Activated naive CD4-positive, alpha-beta T cell treated with anti-CD3 and anti-CD28 coated beads for 36 hours (primary cell): ENCODE measurements at regions not wholly inside any gene's neighbourhood (a gene's known extent, or its start where the extent isn't known, plus 50 kb on each side); places are given as distances from the start of the nearest gene placed in this dataset.

Source experiments
- CTCF ChIA-PET: fragments of 350-600 bp; sonication (Branson Sonifier 250); formaldehyde crosslinking; loops from one replicate; lab custom pipeline; 2021; ENCODE audit warnings: antibody characterized with exemption; lab: Charles Lee
- DNase-seq: peaks from one replicate; pipeline ENCODE4 v3.0.0-alpha.2; 2020
- H3K27ac Mint-ChIP-seq: one replicate; pipeline ENCODE4 v1.8.0; 2021; ENCODE audit warnings: mild to moderate bottlenecking, mixed read lengths
- H3K27me3 Mint-ChIP-seq: one replicate; pipeline ENCODE4 v1.8.0; 2021; ENCODE audit warnings: low read depth, mixed read lengths
- H3K36me3 Mint-ChIP-seq: one replicate; pipeline ENCODE4 v1.8.0; 2021; ENCODE audit warnings: low read depth, mixed read lengths
- H3K4me1 Mint-ChIP-seq: one replicate; pipeline ENCODE4 v1.8.0; 2021; ENCODE audit warnings: low read depth, mixed read lengths
- H3K4me3 Mint-ChIP-seq: one replicate; pipeline ENCODE4 v1.8.0; 2021; ENCODE audit warnings: mild to moderate bottlenecking, moderate library complexity, mixed read lengths
- H3K9me3 Mint-ChIP-seq: one replicate; pipeline ENCODE4 v1.8.0; 2021; ENCODE audit warnings: mixed read lengths
- intact Hi-C: fragments of 100-400 bp; cut with micrococcal nuclease; formaldehyde crosslinking; loops from one replicate; pipeline ENCODE4 v1.15.1; 2023

GRCh38 chr1:55690366-55690765 is 475.2 kb upstream of the USP24 start:
- Mint-ChIP-seq H3K4me3 (no peak overlapping the region), H3K9me3 (no peaks in the 10 kb centered on the region), H3K4me1 (no peaks in the 10 kb centered on the region), H3K27me3 (peaks cover 20% of the 10 kb centered on the region), H3K27ac (no peak overlapping the region), H3K36me3 (no peaks in the 10 kb centered on the region)
- intact Hi-C loops: no loop called here
- CTCF ChIA-PET: interaction anchor here (0.6 to 2.0 kb wide), 2 partner anchors 11 to 547 kb away, joined by 4 read pairs; no protein-coding TSS in a partner anchor
- no peak for DNase-seq

DNA sequence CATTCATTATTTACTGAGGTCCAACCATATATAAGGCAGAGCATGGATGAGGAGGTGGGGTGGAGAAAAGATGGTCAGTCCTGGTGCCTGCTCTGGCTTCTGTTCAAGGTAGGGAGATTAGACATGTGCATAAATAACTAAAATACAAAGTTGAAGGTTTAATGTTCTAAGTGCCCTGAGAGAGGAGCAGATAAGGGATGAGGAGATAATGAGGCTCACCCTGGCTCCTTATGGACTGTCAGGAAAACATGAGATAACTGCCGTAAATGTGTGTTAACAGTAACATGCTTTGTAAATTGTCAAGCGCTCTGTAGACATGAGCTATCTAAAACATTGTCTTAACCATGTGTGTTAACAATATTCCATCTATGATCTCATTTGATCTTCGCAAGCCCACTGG is 474.6 kb upstream of the USP24 start:
- intact Hi-C loops: no loop called here
- CTCF ChIA-PET: interaction anchor here (2.0 kb wide), 1 partner anchor 12 kb away, joined by 4 read pairs; no protein-coding TSS in a partner anchor
- no peak for DNase-seq
- Mint-ChIP-seq H3K36me3 (no peaks in the 10 kb centered on the region), H3K4me1 (no peaks in the 10 kb centered on the region), H3K9me3 (no peaks in the 10 kb centered on the region), H3K27me3 (peaks cover 26% of the 10 kb centered on the region), H3K4me3 (no peak overlapping the region), H3K27ac (no peak overlapping the region)

GRCh38 chr1:55685560-55685959 is 470.4 kb upstream of the USP24 start:
- peaks cover 31% of the 10 kb centered on the region for H3K27me3 Mint-ChIP-seq
- CTCF ChIA-PET: no interaction called here

DNA sequence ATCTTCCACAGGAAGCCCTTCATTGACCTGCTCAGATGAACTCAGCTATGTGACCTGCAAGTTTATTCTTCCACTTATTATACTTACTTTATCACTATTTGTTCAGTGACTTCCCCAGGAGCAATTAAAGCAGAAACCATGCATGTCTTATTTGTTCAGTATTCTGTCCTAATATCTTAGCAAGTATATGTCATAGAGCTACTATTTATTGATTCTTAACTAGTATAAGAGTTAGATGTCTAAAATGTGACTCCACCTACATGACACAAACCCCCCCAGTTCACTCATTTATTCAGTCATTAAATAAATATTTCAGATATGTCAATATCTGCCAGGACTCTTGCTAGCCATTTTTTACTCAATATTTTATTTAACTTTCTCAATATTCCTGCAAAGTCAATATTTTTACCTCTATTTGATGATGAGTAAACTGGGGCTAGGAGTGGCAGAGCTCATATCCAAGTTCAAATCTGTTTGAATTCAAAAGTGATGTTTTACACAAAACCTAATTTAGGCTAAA is 469.0 kb upstream of the USP24 start:
- DNase-seq: no peak
- Mint-ChIP-seq H3K4me1 (no peaks in the 10 kb centered on the region), H3K4me3 (no peak overlapping the region), H3K36me3 (no peaks in the 10 kb centered on the region), H3K27me3 (peaks cover 26% of the 10 kb centered on the region), H3K9me3 (peaks cover 2% of the 10 kb centered on the region), H3K27ac (no peak overlapping the region)
- intact Hi-C loops: no loop called here
- CTCF ChIA-PET: no interaction called here

More at GRCh38 chr1:55685560-55685959, 470.4 kb upstream of the USP24 start:
- intact Hi-C loops: no loop called here
- H3K36me3 Mint-ChIP-seq: no peaks in the 10 kb centered on the region
- no peak overlapping the region for H3K27ac Mint-ChIP-seq
- DNase-seq: no peak
- H3K4me1 Mint-ChIP-seq: no peaks in the 10 kb centered on the region
- H3K9me3 Mint-ChIP-seq: peaks cover 2% of the 10 kb centered on the region
- H3K4me3 Mint-ChIP-seq: no peak overlapping the region

DNA sequence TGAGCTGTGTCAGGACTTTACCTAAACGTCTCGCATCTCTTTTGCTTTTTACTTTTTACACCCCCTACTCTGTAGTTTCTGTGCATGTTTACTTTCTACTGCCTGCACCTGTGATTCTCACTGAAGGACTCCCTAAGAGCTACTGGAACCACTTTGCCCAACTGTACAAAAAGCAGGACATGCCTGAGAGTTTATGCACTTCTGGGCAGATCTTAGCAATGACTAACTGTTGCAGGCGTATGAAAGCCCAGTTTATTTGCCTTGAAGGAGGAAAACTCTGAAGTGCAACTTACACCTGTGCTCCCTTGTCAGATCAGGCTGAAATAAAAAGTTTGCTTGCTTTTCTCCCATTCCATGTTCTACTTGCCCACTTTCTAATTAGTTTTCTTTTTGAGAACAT is 467.0 kb upstream of the USP24 start:
- Mint-ChIP-seq H3K4me1 (no peaks in the 10 kb centered on the region), H3K4me3 (no peak overlapping the region), H3K36me3 (no peaks in the 10 kb centered on the region), H3K9me3 (peaks cover 2% of the 10 kb centered on the region), H3K27me3 (peaks cover 24% of the 10 kb centered on the region), H3K27ac (no peak overlapping the region)
- intact Hi-C loops: no loop called here
- CTCF ChIA-PET: no interaction called here
- DNase-seq: no peak

DNA sequence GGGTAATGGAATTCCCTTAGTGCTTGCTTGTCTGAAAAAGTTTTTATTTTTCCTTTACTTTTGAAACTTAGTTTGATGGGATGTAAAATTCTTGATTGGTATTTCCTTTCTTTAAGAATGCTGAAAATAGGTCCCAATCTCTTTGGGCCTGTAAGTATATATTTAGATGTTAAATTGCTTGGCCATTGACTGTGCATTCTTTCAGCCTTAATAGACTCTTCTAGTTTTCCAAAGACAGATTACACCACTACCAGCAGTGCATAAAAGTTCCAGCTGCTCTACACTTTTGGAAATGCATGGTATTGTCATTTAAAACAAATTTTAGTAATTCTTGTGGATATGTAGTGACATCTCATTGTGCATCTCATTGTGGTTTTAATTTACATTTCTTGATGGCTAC is 464.8 kb upstream of the USP24 start:
- no peak for DNase-seq
- CTCF ChIA-PET: no interaction called here
- intact Hi-C loops: no loop called here
- peaks cover 2% of the 10 kb centered on the region for H3K9me3 Mint-ChIP-seq
- no peak overlapping the region for H3K27ac Mint-ChIP-seq
- no peak overlapping the region for H3K4me3 Mint-ChIP-seq
- no peaks in the 10 kb centered on the region for H3K36me3 Mint-ChIP-seq
- H3K4me1 Mint-ChIP-seq: no peaks in the 10 kb centered on the region
- peaks cover 17% of the 10 kb centered on the region for H3K27me3 Mint-ChIP-seq

- Mint-ChIP-seq H3K36me3 (no peaks in the 10 kb centered on the region), H3K27ac (no peak overlapping the region), H3K4me3 (no peak overlapping the region), H3K27me3 (peaks cover 3% of the 10 kb centered on the region), H3K4me1 (no peaks in the 10 kb centered on the region), H3K9me3 (no peaks in the 10 kb centered on the region)
- DNase-seq: no peak
- CTCF ChIA-PET: no interaction called here
- intact Hi-C loops: no loop called here
Observed at GRCh38 chr1:55673416-55673815, 458.3 kb upstream of the USP24 start.

GRCh38 chr1:55670331-55671082 is 455.3 kb upstream of the USP24 start:
- intact Hi-C loops: no loop called here
- CTCF ChIA-PET: no interaction called here
- Mint-ChIP-seq H3K4me1 (no peaks in the 10 kb centered on the region), H3K27me3 (peaks cover 3% of the 10 kb centered on the region), H3K4me3 (no peak overlapping the region), H3K36me3 (no peaks in the 10 kb centered on the region), H3K27ac (no peak overlapping the region), H3K9me3 (no peaks in the 10 kb centered on the region)
- no peak for DNase-seq

- Mint-ChIP-seq H3K27me3 (peaks cover 3% of the 10 kb centered on the region), H3K4me1 (no peaks in the 10 kb centered on the region), H3K9me3 (no peaks in the 10 kb centered on the region), H3K27ac (no peak overlapping the region), H3K36me3 (no peaks in the 10 kb centered on the region), H3K4me3 (no peak overlapping the region)
- intact Hi-C loops: no loop called here
- no peak for DNase-seq
- CTCF ChIA-PET: no interaction called here
Observed at GRCh38 chr1:55669293-55669692, 454.1 kb upstream of the USP24 start.

DNA sequence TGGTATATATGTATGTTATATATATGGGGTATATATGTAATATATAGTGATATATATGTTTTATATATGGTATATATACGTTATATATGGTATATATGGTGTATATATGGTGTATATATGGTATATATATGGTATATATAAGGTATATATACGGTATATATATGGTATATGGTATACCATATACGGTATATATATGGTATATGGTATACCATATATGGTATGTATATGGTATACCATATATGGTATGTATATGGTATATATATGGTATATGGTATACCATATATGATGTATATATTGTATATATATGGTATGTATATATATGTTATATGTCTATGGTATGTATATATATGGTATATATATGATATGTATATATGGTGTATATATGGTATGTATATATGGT is 447.7 kb upstream of the USP24 start:
- H3K36me3 Mint-ChIP-seq: no peaks in the 10 kb centered on the region
- no peaks in the 10 kb centered on the region for H3K4me1 Mint-ChIP-seq
- DNase-seq: no peak

DNA sequence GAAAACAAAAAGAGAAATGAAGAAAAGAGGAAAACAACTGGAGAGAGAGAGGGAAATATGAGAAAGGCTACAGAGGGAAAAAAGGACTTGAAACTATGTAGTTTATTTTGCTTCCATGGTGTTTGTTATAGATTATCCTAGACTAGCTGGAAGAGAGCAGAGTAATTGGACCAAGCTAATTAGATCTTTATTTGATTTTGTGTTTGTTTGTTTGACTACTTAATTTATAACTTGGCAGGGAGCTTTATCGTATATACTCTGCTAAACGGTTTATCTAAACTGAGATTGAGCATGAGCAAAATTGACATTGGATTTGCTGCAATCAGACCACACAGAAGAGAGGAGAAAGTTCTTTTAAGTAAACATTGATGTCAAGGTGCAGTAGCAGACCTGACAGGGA is 443.8 kb upstream of the USP24 start:
- CTCF ChIA-PET: interaction anchor here (0.6 kb wide), 1 partner anchor 91 kb away, joined by 4 read pairs; no protein-coding TSS in a partner anchor
- no peak for DNase-seq
- H3K27me3 Mint-ChIP-seq: no peaks in the 10 kb centered on the region
- H3K4me3 Mint-ChIP-seq: no peak overlapping the region
- H3K4me1 Mint-ChIP-seq: no peaks in the 10 kb centered on the region
- no peaks in the 10 kb centered on the region for H3K9me3 Mint-ChIP-seq
- H3K36me3 Mint-ChIP-seq: no peaks in the 10 kb centered on the region
- intact Hi-C loops: no loop called here
- H3K27ac Mint-ChIP-seq: no peak overlapping the region

More for the DNA sequence above, 447.7 kb upstream of the USP24 start:
- Mint-ChIP-seq H3K27me3 (no peaks in the 10 kb centered on the region), H3K9me3 (no peaks in the 10 kb centered on the region), H3K27ac (no peak overlapping the region), H3K4me3 (no peak overlapping the region)
- intact Hi-C loops: no loop called here
- CTCF ChIA-PET: no interaction called here

- no peaks in the 10 kb centered on the region for H3K9me3 Mint-ChIP-seq
- CTCF ChIA-PET: no interaction called here
- intact Hi-C loops: no loop called here
- H3K27ac Mint-ChIP-seq: no peak overlapping the region
- H3K27me3 Mint-ChIP-seq: no peaks in the 10 kb centered on the region
- H3K4me3 Mint-ChIP-seq: no peak overlapping the region
- no peaks in the 10 kb centered on the region for H3K4me1 Mint-ChIP-seq
- no peak for DNase-seq
- H3K36me3 Mint-ChIP-seq: no peaks in the 10 kb centered on the region
Observed at GRCh38 chr1:55654750-55655149, 439.6 kb upstream of the USP24 start.

GRCh38 chr1:55654171-55654570 is 439.0 kb upstream of the USP24 start:
- intact Hi-C loops: no loop called here
- DNase-seq: no peak
- H3K4me3 Mint-ChIP-seq: no peak overlapping the region
- H3K36me3 Mint-ChIP-seq: no peaks in the 10 kb centered on the region
- no peaks in the 10 kb centered on the region for H3K9me3 Mint-ChIP-seq
- H3K4me1 Mint-ChIP-seq: no peaks in the 10 kb centered on the region
- no peaks in the 10 kb centered on the region for H3K27me3 Mint-ChIP-seq
- CTCF ChIA-PET: no interaction called here
- H3K27ac Mint-ChIP-seq: no peak overlapping the region
